ENCODE measurements at regions not wholly inside any gene's neighbourhood (a gene's known extent, or its start where the extent isn't known, plus 50 kb on each side); places are given as distances from the start of the nearest gene placed in this dataset.
"Not testable (repeated sequence)": the region's sequence is repeated elsewhere in the genome, so short reads cannot be mapped to it uniquely, and the experiment has no call there.

DNA sequence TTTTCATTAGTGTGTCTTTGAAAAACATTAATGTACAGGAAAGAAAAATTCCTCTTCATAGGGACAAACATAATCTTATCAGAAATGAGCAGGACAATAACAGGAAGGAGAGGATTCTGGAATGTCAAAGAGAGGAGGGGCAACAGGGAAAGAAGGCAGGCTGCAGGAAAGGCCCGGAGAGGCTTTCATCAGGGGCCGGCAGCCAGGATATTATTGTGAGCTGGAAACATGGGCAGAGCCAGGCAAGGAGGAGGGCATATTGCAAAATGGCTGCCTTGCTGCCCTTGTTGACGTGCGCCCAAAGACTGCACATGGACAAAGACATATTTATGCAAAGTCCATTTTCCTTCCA lies 433.7 kb downstream of the ETS1 start:
- no peaks in the 10 kb centered on the region for H3K4me1 Mint-ChIP-seq
- no peaks in the 10 kb centered on the region for H3K36me3 Mint-ChIP-seq
- H3K27ac Mint-ChIP-seq: no peak overlapping the region
- DNase-seq (ENCODE audit: low spot score in 2 of 2): no peak
- no peak overlapping the region for H3K4me3 Mint-ChIP-seq
- H3K9me3 Mint-ChIP-seq: no peaks in the 10 kb centered on the region
- ATAC-seq (ENCODE audit: low read depth): no peak
- peaks cover 8% of the 10 kb centered on the region for H3K27me3 Mint-ChIP-seq

- no peak overlapping the region for H3K4me3 Mint-ChIP-seq
- no peaks in the 10 kb centered on the region for H3K4me1 Mint-ChIP-seq
- peaks cover 12% of the 10 kb centered on the region for H3K27me3 Mint-ChIP-seq
- ATAC-seq (ENCODE audit: low read depth): no peak
- no peak for DNase-seq (ENCODE audit: low spot score in 2 of 2)
- H3K36me3 Mint-ChIP-seq: no peaks in the 10 kb centered on the region
- H3K9me3 Mint-ChIP-seq: no peaks in the 10 kb centered on the region
- H3K27ac Mint-ChIP-seq: no peak overlapping the region
These were observed 434.3 kb downstream of the ETS1 start for GRCh38 chr11:128152796-128153696.

GRCh38 chr11:128151780-128152179 lies 435.6 kb downstream of the ETS1 start:
- no peaks in the 10 kb centered on the region for H3K36me3 Mint-ChIP-seq
- DNase-seq (ENCODE audit: low spot score in 2 of 2) (no peak), ATAC-seq (ENCODE audit: low read depth) (no peak)
- peaks cover 12% of the 10 kb centered on the region for H3K27me3 Mint-ChIP-seq
- H3K4me1 Mint-ChIP-seq: no peaks in the 10 kb centered on the region
- H3K4me3 Mint-ChIP-seq: no peak overlapping the region
- H3K27ac Mint-ChIP-seq: no peak overlapping the region
- no peaks in the 10 kb centered on the region for H3K9me3 Mint-ChIP-seq

GRCh38 chr11:128151338-128151737 lies 436.0 kb downstream of the ETS1 start:
- Mint-ChIP-seq H3K27me3 (peaks cover 12% of the 10 kb centered on the region), H3K9me3 (no peaks in the 10 kb centered on the region), H3K4me3 (no peak overlapping the region), H3K36me3 (no peaks in the 10 kb centered on the region), H3K4me1 (no peaks in the 10 kb centered on the region), H3K27ac (no peak overlapping the region)
- no peak for DNase-seq (ENCODE audit: low spot score in 2 of 2)
- ATAC-seq (ENCODE audit: low read depth): no peak

- ATAC-seq (ENCODE audit: low read depth): no peak
- DNase-seq (ENCODE audit: low spot score in 2 of 2): no peak
- H3K9me3 Mint-ChIP-seq: no peaks in the 10 kb centered on the region
- H3K27ac Mint-ChIP-seq: no peak overlapping the region
- no peak overlapping the region for H3K4me3 Mint-ChIP-seq
- H3K4me1 Mint-ChIP-seq: no peaks in the 10 kb centered on the region
- no peaks in the 10 kb centered on the region for H3K36me3 Mint-ChIP-seq
- H3K27me3 Mint-ChIP-seq: peaks cover 9% of the 10 kb centered on the region
These were observed 439.1 kb downstream of the ETS1 start for GRCh38 chr11:128148208-128148607.

DNA sequence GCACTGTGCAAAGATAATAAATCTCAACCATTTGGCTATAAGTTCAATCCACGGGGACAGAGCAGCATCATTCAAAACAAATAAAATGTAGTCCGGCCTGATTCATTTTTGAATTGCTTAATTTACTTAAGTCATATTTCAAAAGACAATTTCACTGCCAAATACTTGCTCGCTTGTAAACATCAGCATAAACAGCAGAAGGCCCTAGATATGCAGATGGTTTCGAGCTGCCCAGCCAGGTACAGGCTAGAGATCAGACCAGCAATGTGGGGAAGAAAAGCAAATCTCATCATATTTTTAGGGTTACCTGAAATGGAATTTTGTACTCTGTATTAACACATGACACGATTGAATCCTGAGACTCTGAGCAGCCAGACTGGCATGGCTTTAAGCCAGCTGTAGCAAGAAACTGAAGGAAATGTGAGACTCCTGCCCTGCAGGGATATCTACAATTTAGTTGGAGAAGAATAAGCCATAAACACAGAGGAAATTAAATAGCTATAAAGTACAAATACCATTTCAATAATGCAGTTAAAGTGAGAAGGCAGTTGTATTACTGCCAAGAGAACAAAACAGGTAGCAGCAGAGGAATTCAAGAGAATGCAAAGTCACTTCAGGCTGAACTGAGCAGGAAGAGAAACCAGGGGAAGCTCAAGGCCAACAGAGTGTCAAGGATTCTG lies 440.3 kb downstream of the ETS1 start:
- Mint-ChIP-seq H3K4me1 (no peaks in the 10 kb centered on the region), H3K27ac (no peak overlapping the region), H3K9me3 (peaks cover 1% of the 10 kb centered on the region), H3K36me3 (no peaks in the 10 kb centered on the region), H3K27me3 (peaks cover 9% of the 10 kb centered on the region), H3K4me3 (no peak overlapping the region)
- DNase-seq (ENCODE audit: low spot score in 2 of 2) (no peak), ATAC-seq (ENCODE audit: low read depth) (no peak)

DNA sequence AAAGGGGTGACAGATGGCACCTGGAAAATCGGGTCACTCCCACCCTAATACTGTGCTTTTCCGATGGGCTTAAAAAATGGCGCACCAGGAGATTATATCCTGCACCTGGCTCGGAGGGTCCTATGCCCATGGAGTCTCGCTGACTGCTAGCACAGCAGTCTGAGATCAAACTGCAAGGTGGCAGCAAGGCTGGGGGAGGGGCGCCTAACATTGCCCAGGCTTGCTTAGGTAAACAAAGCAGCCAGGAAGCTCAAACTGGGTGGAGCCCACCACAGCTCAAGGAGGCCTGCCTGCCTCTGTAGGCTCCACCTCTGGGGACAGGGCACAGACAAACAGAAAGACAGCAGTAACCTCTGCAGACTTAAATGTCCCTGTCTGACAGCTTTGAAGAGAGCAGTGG lies 447.1 kb downstream of the ETS1 start:
- not testable (repeated sequence) for DNase-seq (ENCODE audit: low spot score in 2 of 2); H3K4me1 Mint-ChIP-seq; H3K36me3 Mint-ChIP-seq; ATAC-seq (ENCODE audit: low read depth); H3K27ac Mint-ChIP-seq; H3K4me3 Mint-ChIP-seq
- H3K27me3 Mint-ChIP-seq: peaks cover 10% of the 10 kb centered on the region
- peaks cover 10% of the 10 kb centered on the region for H3K9me3 Mint-ChIP-seq

- Mint-ChIP-seq H3K27me3 (peaks cover 13% of the 10 kb centered on the region), H3K4me1 (no peaks in the 10 kb centered on the region), H3K36me3 (no peaks in the 10 kb centered on the region), H3K9me3 (peaks cover 6% of the 10 kb centered on the region), H3K4me3 (no peak overlapping the region), H3K27ac (no peak overlapping the region)
- DNase-seq (ENCODE audit: low spot score in 2 of 2) (no peak), ATAC-seq (ENCODE audit: low read depth) (no peak)
These were observed 451.9 kb downstream of the ETS1 start for GRCh38 chr11:128135451-128135850.

GRCh38 chr11:128133501-128133900 lies 453.9 kb downstream of the ETS1 start:
- H3K36me3 Mint-ChIP-seq: no peaks in the 10 kb centered on the region
- no peak overlapping the region for H3K27ac Mint-ChIP-seq
- H3K4me3 Mint-ChIP-seq: no peak overlapping the region
- DNase-seq (ENCODE audit: low spot score in 2 of 2) (no peak), ATAC-seq (ENCODE audit: low read depth) (no peak)
- H3K27me3 Mint-ChIP-seq: peaks cover 13% of the 10 kb centered on the region
- H3K4me1 Mint-ChIP-seq: no peaks in the 10 kb centered on the region
- H3K9me3 Mint-ChIP-seq: no peaks in the 10 kb centered on the region

GRCh38 chr11:128130052-128130451 lies 457.3 kb downstream of the ETS1 start:
- H3K4me3 Mint-ChIP-seq: no peak overlapping the region
- no peaks in the 10 kb centered on the region for H3K36me3 Mint-ChIP-seq
- no peaks in the 10 kb centered on the region for H3K9me3 Mint-ChIP-seq

GRCh38 chr11:128125723-128126122 lies 461.6 kb downstream of the ETS1 start:
- ATAC-seq (ENCODE audit: low read depth): no peak
- Mint-ChIP-seq H3K36me3 (no peaks in the 10 kb centered on the region), H3K27ac (no peak overlapping the region), H3K4me3 (no peak overlapping the region), H3K27me3 (peaks cover 1% of the 10 kb centered on the region), H3K9me3 (no peaks in the 10 kb centered on the region), H3K4me1 (no peaks in the 10 kb centered on the region)
- DNase-seq (ENCODE audit: low spot score in 2 of 2): no peak

More at GRCh38 chr11:128130052-128130451, 457.3 kb downstream of the ETS1 start:
- Mint-ChIP-seq H3K27ac (no peak overlapping the region), H3K27me3 (peaks cover 5% of the 10 kb centered on the region), H3K4me1 (no peaks in the 10 kb centered on the region)
- ATAC-seq (ENCODE audit: low read depth): no peak
- no peak for DNase-seq (ENCODE audit: low spot score in 2 of 2)

- DNase-seq (ENCODE audit: low spot score in 2 of 2) (no peak), ATAC-seq (ENCODE audit: low read depth) (no peak)
- Mint-ChIP-seq H3K27ac (no peak overlapping the region), H3K9me3 (peaks cover 8% of the 10 kb centered on the region), H3K27me3 (peaks cover 13% of the 10 kb centered on the region), H3K36me3 (peaks cover 2% of the 10 kb centered on the region), H3K4me3 (no peak overlapping the region), H3K4me1 (no peaks in the 10 kb centered on the region)
These were observed 470.5 kb downstream of the ETS1 start for GRCh38 chr11:128116885-128117284.

- H3K4me3 Mint-ChIP-seq: no peak overlapping the region
- no peak for DNase-seq (ENCODE audit: low spot score in 2 of 2)
- peaks cover 2% of the 10 kb centered on the region for H3K36me3 Mint-ChIP-seq
- H3K27ac Mint-ChIP-seq: no peak overlapping the region
- peaks cover 8% of the 10 kb centered on the region for H3K9me3 Mint-ChIP-seq
- peaks cover 13% of the 10 kb centered on the region for H3K27me3 Mint-ChIP-seq
- ATAC-seq (ENCODE audit: low read depth): no peak
- H3K4me1 Mint-ChIP-seq: no peaks in the 10 kb centered on the region
These were observed 470.9 kb downstream of the ETS1 start for GRCh38 chr11:128116447-128116846.

DNA sequence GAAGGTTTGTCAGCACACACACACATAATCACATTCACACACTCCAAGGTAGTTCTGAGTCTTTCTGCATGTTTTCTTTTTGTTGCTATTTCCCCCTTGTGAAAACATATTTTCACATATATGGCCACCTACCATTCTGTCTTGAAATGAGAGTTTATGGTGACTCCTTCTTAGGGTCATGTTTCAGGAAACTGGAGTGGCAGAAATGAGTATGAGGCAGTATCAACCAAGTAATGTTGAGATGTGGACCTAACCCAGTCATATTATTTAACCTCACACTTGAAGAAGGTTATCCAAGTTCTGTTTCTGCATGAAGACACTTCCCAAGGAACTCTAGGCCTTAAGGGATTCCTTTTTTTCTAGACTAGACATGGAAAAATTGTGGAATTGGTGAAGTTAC lies 481.4 kb downstream of the ETS1 start:
- ATAC-seq (ENCODE audit: low read depth) (no peak), DNase-seq (ENCODE audit: low spot score in 2 of 2) (no peak)
- Mint-ChIP-seq H3K27me3 (peaks cover 34% of the 10 kb centered on the region), H3K36me3 (peaks cover 1% of the 10 kb centered on the region), H3K9me3 (peaks cover 2% of the 10 kb centered on the region), H3K4me3 (no peak overlapping the region), H3K4me1 (no peaks in the 10 kb centered on the region), H3K27ac (no peak overlapping the region)
